Smooth muscle cell (in vitro differentiated cells): ENCODE measurements at regions not wholly inside any gene's neighbourhood (a gene's known extent, or its start where the extent isn't known, plus 50 kb on each side); places are given as distances from the start of the nearest gene placed in this dataset.

Source experiments
- DNase-seq: peaks from one replicate; lab custom pipeline; 2025; ENCODE audit not compliant: unreplicated experiment; lab: John Stamatoyannopoulos, UW
- H2AFZ ChIP-seq: fragments of 200-600 bp; sonication (generic); 2 replicates; pipeline ENCODE4 v1.6.0; 2016; ENCODE audit warnings: antibody characterized with exemption, low read depth, mild to moderate bottlenecking
- H3F3A ChIP-seq: fragments of 200-600 bp; sonication (generic); 2 replicates; pipeline ENCODE4 v1.6.0; 2017; ENCODE audit warnings: antibody characterized with exemption, low read depth
- H3K27ac ChIP-seq: fragments of 200-600 bp; sonication (generic); 2 replicates; pipeline ENCODE4 v1.5.1; 2016; ENCODE audit warnings: low read depth, mild to moderate bottlenecking
- H3K27me3 ChIP-seq: fragments of 200-600 bp; sonication (generic); 2 replicates; pipeline ENCODE4 v1.6.1; 2016; ENCODE audit warnings: low read depth, mild to moderate bottlenecking
- H3K36me3 ChIP-seq: fragments of 200-600 bp; sonication (generic); 2 replicates; pipeline ENCODE4 v1.5.1; 2016; ENCODE audit warnings: low read depth
- H3K4me1 ChIP-seq: fragments of 200-600 bp; sonication (generic); 2 replicates; pipeline ENCODE4 v1.5.1; 2016; ENCODE audit warnings: low read depth
- H3K4me2 ChIP-seq: fragments of 200-600 bp; sonication (generic); 2 replicates; pipeline ENCODE4 v1.6.0; 2016; ENCODE audit warnings: mild to moderate bottlenecking
- H3K4me3 ChIP-seq: fragments of 200-600 bp; sonication (generic); 2 replicates; pipeline ENCODE4 v1.5.1; 2016; ENCODE audit warnings: mild to moderate bottlenecking
- H3K79me2 ChIP-seq: fragments of 200-600 bp; sonication (generic); 2 replicates; pipeline ENCODE4 v1.6.0; 2016; ENCODE audit warnings: low read depth, mild to moderate bottlenecking
- H3K9ac ChIP-seq: fragments of 200-600 bp; sonication (generic); 2 replicates; pipeline ENCODE4 v1.6.0; 2016; ENCODE audit warnings: low read depth
- H3K9me3 ChIP-seq: fragments of 200-600 bp; sonication (generic); replicated peaks from 2 replicates; pipeline ENCODE4 v1.5.1; 2016; ENCODE audit warnings: low read depth
- H4K20me1 ChIP-seq: fragments of 200-600 bp; sonication (generic); 2 replicates; pipeline ENCODE4 v1.6.0; 2016; ENCODE audit warnings: low read depth
- CTCF ChIP-seq: fragments of 200-600 bp; sonication (generic); IDR thresholded peaks from 2 replicates; pipeline ENCODE4 v1.5.1; 2017; ENCODE audit warnings: borderline replicate concordance, mild to moderate bottlenecking, antibody characterized with exemption; ENCODE audit not compliant: insufficient read depth, poor library complexity, severe bottlenecking
- WGBS: methylation state at CpG from one replicate; pipeline ENCODE4 v1.1.7; 2016; ENCODE audit warnings: low lambda C conversion rate; 5-methylcytosine and 5-hydroxymethylcytosine counted together

DNA sequence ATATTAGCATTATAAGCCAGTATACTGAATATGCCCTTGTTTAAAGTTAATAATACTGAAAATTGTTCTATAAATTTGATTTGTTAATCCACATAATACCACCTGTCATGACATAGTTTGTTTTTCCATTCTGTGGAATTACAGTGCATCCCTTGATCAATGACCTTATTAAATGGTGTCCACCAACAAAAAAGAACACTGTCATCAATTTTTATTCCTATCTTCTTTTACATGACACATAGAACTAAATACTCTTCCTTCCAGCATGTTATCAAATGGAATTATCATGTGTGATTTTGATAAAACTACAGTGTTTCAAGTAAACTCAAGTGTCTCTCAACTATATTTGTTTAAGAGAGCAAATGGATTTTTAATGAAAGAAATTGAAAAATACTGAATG lies 221.8 kb upstream of the MBL2 start:
- no peak overlapping the region for H3K27ac ChIP-seq
- no peaks in the 10 kb centered on the region for H3K27me3 ChIP-seq
- no peaks in the 10 kb centered on the region for H3K4me1 ChIP-seq
- no peaks in the 10 kb centered on the region for H3F3A ChIP-seq
- no peak overlapping the region for H3K9ac ChIP-seq
- no peak overlapping the region for H3K4me2 ChIP-seq
- H3K9me3 ChIP-seq, result no peaks in the 10 kb centered on the region
- H4K20me1 ChIP-seq, result no peaks in the 10 kb centered on the region
- no peaks in the 10 kb centered on the region for H3K36me3 ChIP-seq
- no peak overlapping the region for H2AFZ ChIP-seq
- H3K79me2 ChIP-seq, result no peaks in the 10 kb centered on the region
- no peak for TF ChIP-seq CTCF
- no peak for DNase-seq
- H3K4me3 ChIP-seq, result no peak overlapping the region

GRCh38 chr10:52993109-52993508 lies 220.5 kb upstream of the MBL2 start:
- Histone ChIP-seq H3K27me3 (no peaks in the 10 kb centered on the region), H3K79me2 (no peaks in the 10 kb centered on the region), H3K9ac (no peak overlapping the region), H3K4me3 (no peak overlapping the region), H3K9me3 (no peaks in the 10 kb centered on the region), H4K20me1 (no peaks in the 10 kb centered on the region), H2AFZ (no peak overlapping the region), H3F3A (no peaks in the 10 kb centered on the region), H3K36me3 (no peaks in the 10 kb centered on the region), H3K27ac (no peak overlapping the region), H3K4me1 (no peaks in the 10 kb centered on the region), H3K4me2 (no peak overlapping the region)
- 95% methylated on average over 3 of the region's 3 CpGs for WGBS
- DNase-seq, result no peak
- no peak for TF ChIP-seq CTCF

DNA sequence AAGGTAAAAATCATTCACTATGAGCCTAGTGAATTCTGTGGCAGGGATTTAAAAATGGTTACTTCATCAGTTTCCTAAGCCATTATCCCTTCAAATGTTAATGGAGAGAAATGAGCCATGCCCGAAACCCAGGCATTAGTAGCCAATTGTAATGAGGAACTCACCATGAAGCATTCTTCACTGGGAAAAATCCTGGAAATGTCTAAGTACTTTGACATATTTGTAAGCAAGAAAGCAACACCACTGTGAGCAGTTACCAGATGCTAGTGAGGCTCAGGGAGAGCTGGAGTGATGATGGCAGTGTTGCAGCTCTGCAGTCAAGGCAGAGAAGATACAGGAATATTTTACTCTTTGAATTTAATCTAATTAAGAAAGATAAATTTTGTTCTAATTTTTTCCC lies 220.0 kb upstream of the MBL2 start:
- no peak overlapping the region for H3K4me2 ChIP-seq
- no peak for DNase-seq
- no peaks in the 10 kb centered on the region for H3K27me3 ChIP-seq
- H3K27ac ChIP-seq, result no peak overlapping the region
- H3K4me3 ChIP-seq, result no peak overlapping the region
- no peaks in the 10 kb centered on the region for H3F3A ChIP-seq
- H4K20me1 ChIP-seq, result no peaks in the 10 kb centered on the region
- no peaks in the 10 kb centered on the region for H3K79me2 ChIP-seq
- H3K9ac ChIP-seq, result no peak overlapping the region
- H3K36me3 ChIP-seq, result no peaks in the 10 kb centered on the region
- no peaks in the 10 kb centered on the region for H3K4me1 ChIP-seq
- no peak overlapping the region for H2AFZ ChIP-seq
- TF ChIP-seq CTCF, result no peak
- H3K9me3 ChIP-seq, result no peaks in the 10 kb centered on the region
- WGBS, result 93% methylated on average over 1 of the region's 1 CpG

DNA sequence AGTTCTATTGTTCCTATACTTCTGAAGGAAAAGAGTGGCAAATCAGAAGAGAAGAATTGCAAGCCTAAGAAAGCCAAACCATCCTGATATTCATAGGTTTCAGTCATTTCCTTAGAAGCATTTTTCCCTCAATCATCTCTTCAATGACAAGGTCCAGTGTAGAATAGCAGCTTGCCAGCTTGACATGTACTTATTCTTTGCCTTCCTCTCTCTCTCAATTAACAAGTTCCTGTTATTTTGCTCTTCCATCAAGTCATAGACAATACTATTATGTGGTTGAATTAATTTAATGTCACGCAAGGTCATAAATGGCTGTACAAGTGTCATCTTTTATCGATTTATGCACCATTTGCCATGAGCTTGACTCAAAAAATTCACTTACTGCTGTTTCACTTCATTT lies 216.3 kb upstream of the MBL2 start:
- DNase-seq, result no peak
- no peaks in the 10 kb centered on the region for H3K27me3 ChIP-seq
- WGBS, result 98% methylated on average over 2 of the region's 2 CpGs

More for the DNA sequence above, 216.3 kb upstream of the MBL2 start:
- no peak for TF ChIP-seq CTCF
- Histone ChIP-seq H3K4me1 (no peaks in the 10 kb centered on the region), H4K20me1 (no peaks in the 10 kb centered on the region), H3K9ac (no peak overlapping the region), H3K4me2 (no peak overlapping the region), H3K36me3 (no peaks in the 10 kb centered on the region), H3F3A (no peaks in the 10 kb centered on the region), H3K4me3 (no peak overlapping the region), H2AFZ (no peak overlapping the region), H3K79me2 (no peaks in the 10 kb centered on the region), H3K9me3 (no peaks in the 10 kb centered on the region), H3K27ac (no peak overlapping the region)
